ENCODE measurements at regions not wholly inside any gene's neighbourhood (a gene's known extent, or its start where the extent isn't known, plus 50 kb on each side); places are given as distances from the start of the nearest gene placed in this dataset.

DNA sequence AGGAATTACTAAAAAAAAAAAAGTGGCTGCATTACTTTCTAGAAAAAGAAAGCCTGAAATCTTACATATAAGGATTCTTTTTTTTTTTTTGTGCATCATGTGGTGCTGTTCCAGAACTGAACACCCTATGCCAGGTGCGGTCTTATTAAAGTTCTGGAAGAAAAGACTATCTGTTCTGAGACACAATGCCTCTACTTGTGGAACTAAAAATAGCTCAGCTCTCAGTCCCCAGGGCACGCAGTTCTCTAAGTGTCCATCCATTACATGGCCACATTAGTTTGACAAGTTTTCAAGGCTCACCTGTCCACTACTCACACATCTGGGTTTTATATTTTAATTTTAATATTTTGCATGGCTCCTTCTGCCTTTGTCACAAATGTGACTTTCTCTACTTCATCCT is 126.6 kb upstream of the ADAMTS9 start:
- Histone ChIP-seq H3K27ac (no peak overlapping the region), H3K4me1 (ENCODE audit: control insufficient read depth in 1 of 2, low read depth in 2 of 2) (peaks cover 14 to 31% of the 10 kb centered on the region in 2 donors), H3K36me3 (no peaks in the 10 kb centered on the region), H3K9me3 (no peaks in the 10 kb centered on the region), H3K4me3 (no peak overlapping the region), H3K27me3 (replicated peaks; ENCODE audit: insufficient read depth) (no peaks in the 10 kb centered on the region)
- TF ChIP-seq CTCF (IDR thresholded peaks at IDR 0.05), result no peak
- DNase-seq (ENCODE audit: low spot score) (no peak), ATAC-seq (ENCODE audit: insufficient number of reproducible peaks, low FRiP score, low read depth) (no peak)

- H3K27ac ChIP-seq, result no peak overlapping the region
- H3K4me1 ChIP-seq (ENCODE audit: control insufficient read depth in 1 of 2, low read depth in 2 of 2), result peaks cover 14 to 35% of the 10 kb centered on the region in 2 donors
These were observed 125.5 kb upstream of the ADAMTS9 start for GRCh38 chr3:64813326-64813725.

DNA sequence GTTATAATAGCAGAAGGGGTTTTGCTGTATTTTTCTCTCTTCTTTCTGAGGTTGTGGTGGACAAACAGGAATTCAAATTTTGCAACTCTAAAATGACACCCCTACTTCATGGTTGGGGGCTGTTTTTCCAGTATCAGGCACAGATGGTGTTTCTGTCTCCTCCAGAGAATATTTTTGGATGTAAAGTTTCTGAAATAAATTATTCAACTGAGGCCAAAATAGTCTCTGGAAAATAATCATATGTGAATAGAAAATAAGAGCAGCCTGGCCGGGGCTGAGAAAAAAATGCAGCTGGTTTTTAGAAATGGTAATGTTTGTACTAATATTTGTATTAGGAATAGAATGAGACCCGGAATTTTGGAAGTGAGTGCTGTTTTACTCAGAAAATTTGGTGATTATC is 121.3 kb upstream of the ADAMTS9 start:
- Histone ChIP-seq H3K9me3 (no peaks in the 10 kb centered on the region), H3K4me1 (ENCODE audit: control insufficient read depth in 1 of 2, low read depth in 2 of 2) (peaks cover 0 to 33% of the 10 kb centered on the region in 2 donors), H3K27ac (no peak overlapping the region), H3K27me3 (replicated peaks; ENCODE audit: insufficient read depth) (no peaks in the 10 kb centered on the region), H3K4me3 (no peak overlapping the region), H3K36me3 (no peaks in the 10 kb centered on the region)
- DNase-seq (ENCODE audit: low spot score) (no peak), ATAC-seq (ENCODE audit: insufficient number of reproducible peaks, low FRiP score, low read depth) (no peak)
- TF ChIP-seq CTCF (IDR thresholded peaks at IDR 0.05), result no peak

More at GRCh38 chr3:64813326-64813725, 125.5 kb upstream of the ADAMTS9 start:
- no peak for DNase-seq (ENCODE audit: low spot score)
- H3K4me3 ChIP-seq, result no peak overlapping the region
- no peaks in the 10 kb centered on the region for H3K9me3 ChIP-seq
- ATAC-seq (ENCODE audit: insufficient number of reproducible peaks, low FRiP score, low read depth), result no peak
- TF ChIP-seq CTCF (IDR thresholded peaks at IDR 0.05), result no peak
- H3K27me3 ChIP-seq (replicated peaks; ENCODE audit: insufficient read depth), result no peaks in the 10 kb centered on the region
- H3K36me3 ChIP-seq, result no peaks in the 10 kb centered on the region

DNA sequence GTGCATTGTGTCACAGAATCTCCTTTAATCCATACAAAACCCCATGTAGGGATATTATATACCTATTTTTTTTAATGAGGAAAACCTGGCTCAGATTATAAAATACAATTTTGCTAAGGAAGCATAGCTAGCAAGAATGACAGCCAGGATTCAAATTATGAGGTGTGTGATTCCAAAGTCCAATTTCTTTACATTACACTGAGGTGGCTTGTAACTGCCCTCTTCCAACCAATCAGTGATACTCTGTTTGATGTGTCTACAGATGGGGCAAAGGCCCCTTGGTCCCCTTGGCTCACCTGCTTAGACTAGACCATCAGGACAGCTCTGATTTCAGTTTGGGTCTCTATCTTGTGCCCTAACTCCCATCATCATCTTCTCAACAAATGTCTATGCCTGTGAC is 120.3 kb upstream of the ADAMTS9 start:
- ATAC-seq (ENCODE audit: insufficient number of reproducible peaks, low FRiP score, low read depth) (no peak), DNase-seq (ENCODE audit: low spot score) (no peak)
- no peaks in the 10 kb centered on the region for H3K9me3 ChIP-seq
- no peak overlapping the region for H3K4me3 ChIP-seq
- no peak overlapping the region for H3K27ac ChIP-seq
- H3K27me3 ChIP-seq (replicated peaks; ENCODE audit: insufficient read depth), result no peaks in the 10 kb centered on the region
- H3K4me1 ChIP-seq (ENCODE audit: control insufficient read depth in 1 of 2, low read depth in 2 of 2), result peaks cover 0 to 27% of the 10 kb centered on the region in 2 donors
- TF ChIP-seq CTCF (IDR thresholded peaks at IDR 0.05), result no peak
- no peaks in the 10 kb centered on the region for H3K36me3 ChIP-seq

GRCh38 chr3:64806668-64807605 is 119.1 kb upstream of the ADAMTS9 start:
- no peak for TF ChIP-seq CTCF (IDR thresholded peaks at IDR 0.05)
- Histone ChIP-seq H3K27me3 (replicated peaks; ENCODE audit: insufficient read depth) (no peaks in the 10 kb centered on the region), H3K4me3 (no peak overlapping the region), H3K36me3 (no peaks in the 10 kb centered on the region), H3K4me1 (ENCODE audit: control insufficient read depth in 1 of 2, low read depth in 2 of 2) (peaks cover 0 to 27% of the 10 kb centered on the region in 2 donors), H3K9me3 (no peaks in the 10 kb centered on the region), H3K27ac (no peak overlapping the region)
- ATAC-seq (ENCODE audit: insufficient number of reproducible peaks, low FRiP score, low read depth), result no peak
- no peak for DNase-seq (ENCODE audit: low spot score)

Data from thoracic aorta (tissue), 2 donors.